ENCODE measurements at regions not wholly inside any gene's neighbourhood (a gene's known extent, or its start where the extent isn't known, plus 50 kb on each side); places are given as distances from the start of the nearest gene placed in this dataset.

- no peak for TF ChIP-seq POLR2A (IDR thresholded peaks at IDR 0.05; ENCODE audit: low read length)
- no peak for TF ChIP-seq GATA1 (IDR thresholded peaks at IDR 0.05; ENCODE audit: low read depth, low read length)
Observed at GRCh38 chr6:156590482-156590881, 186.7 kb upstream of the ARID1B start.
